GM12878 (cell line): ENCODE measurements at regions not wholly inside any gene's neighbourhood (a gene's known extent, or its start where the extent isn't known, plus 50 kb on each side); places are given as distances from the start of the nearest gene placed in this dataset.

ENCODE experiments used
- ATAC-seq: fragments of 200-7000 bp; cut with Tn5 transposase; 3 replicates; pipeline ENCODE4 v1.9.1; 2020; ENCODE audit warnings: mild to moderate bottlenecking, moderate library complexity
- BruUV-seq: library from RNA; stranded (reverse); fragments of 400-500 nt; replicated peaks from 2 replicates; lab custom pipeline; 2021; lab: Mats Ljungman, UMichigan
- CTCF ChIA-PET: fragments of 300-600 bp; sonication (Branson Sonifier 250); formaldehyde crosslinking; extraction: SDS; loops from one replicate; lab custom pipeline; 2021; ENCODE audit warnings: inconsistent platforms; lab: Yijun Ruan, JAX
- POLR2A ChIA-PET: fragments of 350-600 bp; formaldehyde crosslinking; extraction: SDS; loops from one replicate; lab custom pipeline; 2021; ENCODE audit warnings: inconsistent platforms; lab: Charles Lee
- RAD21 ChIA-PET: fragments of 300-600 bp; sonication (Branson Sonifier 250); formaldehyde crosslinking; loops from one replicate; lab custom pipeline; 2023; ENCODE audit warnings: antibody characterized with exemption; ENCODE audit not compliant: unreplicated experiment; lab: Charles Lee
- SMC1A ChIA-PET: fragments of 300-600 bp; sonication (Branson Sonifier 250); formaldehyde crosslinking; loops from one replicate; lab custom pipeline; 2023; ENCODE audit not compliant: unreplicated experiment, uncharacterized antibody; lab: Charles Lee
- DNase-seq: peaks from one replicate; pipeline ENCODE4 v3.0.0-alpha.2; 2011; ENCODE audit warnings: low read depth, low spot score
- FAIRE-seq: peaks from 3 replicates; lab custom pipeline; 2011; peaks lifted over from hg19 to GRCh38; lab: Jason Lieb, UNC
- H2AFZ ChIP-seq: 2 replicates; pipeline ENCODE4 v1.6.0; 2011; ENCODE audit warnings: low read depth, low read length, control low read depth; ENCODE audit not compliant: control insufficient read depth
- H3K27ac ChIP-seq: 2 replicates; pipeline ENCODE4 v1.5.1; 2011; ENCODE audit warnings: control low read depth; ENCODE audit not compliant: control insufficient read depth, insufficient read depth
- H3K27me3 ChIP-seq, 2 experiments: replicated peaks in 1 of 2; 2 replicates each; pipeline versions ENCODE4 v1.6.0 to v1.6.1; 2011; ENCODE audit warnings: low read length in 1 of 2; ENCODE audit not compliant: control insufficient read depth in 2 of 2, insufficient read depth in 2 of 2
- H3K36me3 ChIP-seq, 2 experiments: 2 replicates each; pipeline ENCODE4 v1.5.1; 2011; ENCODE audit warnings: low read length in 1 of 2; ENCODE audit not compliant: control insufficient read depth in 2 of 2, insufficient read depth in 2 of 2
- H3K4me1 ChIP-seq: 2 replicates; pipeline ENCODE4 v1.6.1; 2011; ENCODE audit warnings: mild to moderate bottlenecking, low read length, moderate library complexity, mixed read lengths; ENCODE audit not compliant: control insufficient read depth, insufficient read depth
- H3K4me2 ChIP-seq: 2 replicates; pipeline ENCODE4 v1.6.0; 2011; ENCODE audit warnings: control low read depth; ENCODE audit not compliant: control insufficient read depth, insufficient read depth
- H3K4me3 ChIP-seq: fragments of 200-600 bp; sonication (generic); 2 replicates; pipeline ENCODE4 v1.5.1; 2016
- H3K79me2 ChIP-seq: 2 replicates; pipeline ENCODE4 v1.6.0; 2011; ENCODE audit warnings: low read length; ENCODE audit not compliant: control insufficient read depth, insufficient read depth
- H3K9ac ChIP-seq: 2 replicates; pipeline ENCODE4 v1.8.0; 2011; ENCODE audit warnings: low read length, control low read depth, mixed read lengths; ENCODE audit not compliant: control insufficient read depth, insufficient read depth
- H3K9me3 ChIP-seq: replicated peaks from 3 replicates; pipeline ENCODE4 v1.5.1; 2011; ENCODE audit warnings: mild to moderate bottlenecking, low read length; ENCODE audit not compliant: control insufficient read depth, insufficient read depth
- H4K20me1 ChIP-seq: 2 replicates; pipeline ENCODE4 v1.6.0; 2011; ENCODE audit not compliant: control insufficient read depth, insufficient read depth
- ASH2L ChIP-seq: fragments of 300-600, 200-600 bp; sonication (generic); IDR thresholded peaks from 2 replicates; pipeline ENCODE4 v1.6.1; 2017; ENCODE audit warnings: low read depth, mild to moderate bottlenecking, borderline replicate concordance
- CBX3 ChIP-seq: fragments of 200-600 bp; sonication (generic); IDR thresholded peaks from 2 replicates; pipeline ENCODE4 v1.6.1; 2016; ENCODE audit warnings: low read depth, borderline replicate concordance
- E4F1 ChIP-seq: fragments of 450-650 bp; IDR thresholded peaks from 2 replicates; pipeline ENCODE4 v1.6.1; 2018; ENCODE audit warnings: borderline replicate concordance, mild to moderate bottlenecking; ENCODE audit not compliant: partially characterized antibody
- HSF1 ChIP-seq: fragments of 150-350 bp; IDR thresholded peaks from 2 replicates; pipeline ENCODE4 v1.6.1; 2014; ENCODE audit warnings: mild to moderate bottlenecking, low read depth, low read length
- IKZF1 ChIP-seq: fragments of 450-650 bp; conservative IDR thresholded peaks from 2 replicates; pipeline ENCODE4 v1.6.1; 2017; ENCODE audit warnings: antibody characterized with exemption, mild to moderate bottlenecking
- NFYA ChIP-seq: IDR thresholded peaks from 2 replicates; pipeline ENCODE4 v1.6.1; 2011; ENCODE audit warnings: low read depth, mild to moderate bottlenecking, low read length, improper control_type of control experiment, borderline replicate concordance
- NFYB ChIP-seq: IDR thresholded peaks from 2 replicates; pipeline ENCODE4 v1.6.1; 2011; ENCODE audit warnings: low read depth, mild to moderate bottlenecking, low read length, improper control_type of control experiment, moderate library complexity; ENCODE audit not compliant: insufficient read depth
- NR2F1 ChIP-seq: fragments of 450-650 bp; conservative IDR thresholded peaks from 2 replicates; pipeline ENCODE4 v1.6.1; 2017; ENCODE audit warnings: mild to moderate bottlenecking
- POLR2A ChIP-seq: IDR thresholded peaks from 2 replicates; pipeline ENCODE4 v1.6.1; 2011; ENCODE audit warnings: low read depth, mild to moderate bottlenecking, low read length
- TARDBP ChIP-seq: IDR thresholded peaks from 2 replicates; pipeline ENCODE4 v1.6.1; 2016; ENCODE audit warnings: borderline replicate concordance
- TCF3 ChIP-seq: IDR thresholded peaks from 2 replicates; pipeline ENCODE4 v1.6.1; 2012; ENCODE audit warnings: low read depth, mild to moderate bottlenecking, low read length, borderline replicate concordance; ENCODE audit not compliant: insufficient read depth
- WGBS: methylation state at CpG from one replicate; pipeline ENCODE4 v1.1.6; 2016; ENCODE audit warnings: low lambda C conversion rate; ENCODE audit not compliant: insufficient replicate concordance, insufficient coverage; ENCODE audit errors: missing lambda C conversion rate; 5-methylcytosine and 5-hydroxymethylcytosine counted together
- in situ Hi-C: fragments of 300-500 bp; cut with MboI; formaldehyde crosslinking; loops from 9 replicates; pipeline ENCODE4 v1.14.3; 2018; ENCODE audit warnings: mixed read lengths
- intact Hi-C: fragments of 100-400 bp; cut with micrococcal nuclease; formaldehyde crosslinking; loops from one replicate; pipeline ENCODE4 v1.14.2; 2022; ENCODE audit not compliant: unreplicated experiment
- TF ChIP-seq, protein P1 (sequence below): fragments of 450-650 bp; IDR thresholded peaks from 2 replicates; pipeline ENCODE4 v1.6.1; 2014; ENCODE audit warnings: mild to moderate bottlenecking

GRCh38 chr21:36613554-36613953, 85.4 kb upstream of the SIM2 start:
- DNase-seq (no peak), ATAC-seq (no peak), FAIRE-seq (no peak)
- Histone ChIP-seq H3K4me1 (no peaks in the 10 kb centered on the region), H4K20me1 (no peaks in the 10 kb centered on the region), H3K4me3 (no peak overlapping the region), H3K36me3 (no peaks in the 10 kb centered on the region), H3K79me2 (no peaks in the 10 kb centered on the region), H3K9me3 (no peaks in the 10 kb centered on the region), H2AFZ (no peak overlapping the region), H3K4me2 (no peak overlapping the region), H3K27me3 (peaks cover 0 to 4% of the 10 kb centered on the region in 2 experiments; a peak in 2 of 4 replicates), H3K9ac (no peak overlapping the region), H3K27ac (no peak overlapping the region)
- RAD21 ChIA-PET: no interaction called here
- CTCF ChIA-PET: no interaction called here
- TF ChIP-seq TCF3 (no peak), ASH2L (no peak), NFYA (no peak), TARDBP (no peak)
- POLR2A ChIA-PET: no interaction called here
- 46% methylated on average over 3 of the region's 3 CpGs for WGBS
- SMC1A ChIA-PET: no interaction called here
- intact Hi-C loops: no loop called here
- no TSS peak for BruUV-seq
- in situ Hi-C loops: no loop called here

GRCh38 chr21:36615274-36615964, 83.5 kb upstream of the SIM2 start:
- in situ Hi-C loops: no loop called here
- H3K27ac ChIP-seq: no peak overlapping the region
- POLR2A ChIA-PET: no interaction called here
- WGBS: 0% methylated on average over 5 of the region's 5 CpGs
- CTCF ChIA-PET: interaction anchor here (0.5 to 0.9 kb wide), 2 partner anchors 15 to 738 kb away, joined by 3 read pairs; no protein-coding TSS in a partner anchor
- H3K4me1 ChIP-seq: no peaks in the 10 kb centered on the region
- H2AFZ ChIP-seq: no peak overlapping the region
- no peaks in the 10 kb centered on the region for H3K9me3 ChIP-seq
- SMC1A ChIA-PET: no interaction called here
- peaks cover 0 to 4% of the 10 kb centered on the region in 2 experiments; a peak in 2 of 4 replicates for H3K27me3 ChIP-seq
- RAD21 ChIA-PET: no interaction called here
- TF ChIP-seq IKZF1 (no peak), POLR2A (no peak), NFYB (no peak), CBX3 (no peak), E4F1 (no peak), HSF1 (no peak), NR2F1 (no peak)
- TF ChIP-seq, protein P1, sequence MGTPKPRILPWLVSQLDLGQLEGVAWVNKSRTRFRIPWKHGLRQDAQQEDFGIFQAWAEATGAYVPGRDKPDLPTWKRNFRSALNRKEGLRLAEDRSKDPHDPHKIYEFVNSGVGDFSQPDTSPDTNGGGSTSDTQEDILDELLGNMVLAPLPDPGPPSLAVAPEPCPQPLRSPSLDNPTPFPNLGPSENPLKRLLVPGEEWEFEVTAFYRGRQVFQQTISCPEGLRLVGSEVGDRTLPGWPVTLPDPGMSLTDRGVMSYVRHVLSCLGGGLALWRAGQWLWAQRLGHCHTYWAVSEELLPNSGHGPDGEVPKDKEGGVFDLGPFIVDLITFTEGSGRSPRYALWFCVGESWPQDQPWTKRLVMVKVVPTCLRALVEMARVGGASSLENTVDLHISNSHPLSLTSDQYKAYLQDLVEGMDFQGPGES: no peak
- H3K79me2 ChIP-seq: no peaks in the 10 kb centered on the region
- H3K36me3 ChIP-seq: no peaks in the 10 kb centered on the region
- intact Hi-C loops: no loop called here
- no peak overlapping the region for H3K9ac ChIP-seq
- FAIRE-seq (no peak), DNase-seq (no peak), ATAC-seq (no peak)
- no peaks in the 10 kb centered on the region for H4K20me1 ChIP-seq
- no peak overlapping the region for H3K4me2 ChIP-seq
- BruUV-seq: no TSS peak
- no peak overlapping the region for H3K4me3 ChIP-seq
